Brain pericyte (primary cell): ENCODE measurements at regions not wholly inside any gene's neighbourhood (a gene's known extent, or its start where the extent isn't known, plus 50 kb on each side); places are given as distances from the start of the nearest gene placed in this dataset.

Source experiments
- DNase-seq: peaks from one replicate; pipeline ENCODE4 v3.0.0-alpha.2; 2012; ENCODE audit warnings: low read depth, low spot score

DNA sequence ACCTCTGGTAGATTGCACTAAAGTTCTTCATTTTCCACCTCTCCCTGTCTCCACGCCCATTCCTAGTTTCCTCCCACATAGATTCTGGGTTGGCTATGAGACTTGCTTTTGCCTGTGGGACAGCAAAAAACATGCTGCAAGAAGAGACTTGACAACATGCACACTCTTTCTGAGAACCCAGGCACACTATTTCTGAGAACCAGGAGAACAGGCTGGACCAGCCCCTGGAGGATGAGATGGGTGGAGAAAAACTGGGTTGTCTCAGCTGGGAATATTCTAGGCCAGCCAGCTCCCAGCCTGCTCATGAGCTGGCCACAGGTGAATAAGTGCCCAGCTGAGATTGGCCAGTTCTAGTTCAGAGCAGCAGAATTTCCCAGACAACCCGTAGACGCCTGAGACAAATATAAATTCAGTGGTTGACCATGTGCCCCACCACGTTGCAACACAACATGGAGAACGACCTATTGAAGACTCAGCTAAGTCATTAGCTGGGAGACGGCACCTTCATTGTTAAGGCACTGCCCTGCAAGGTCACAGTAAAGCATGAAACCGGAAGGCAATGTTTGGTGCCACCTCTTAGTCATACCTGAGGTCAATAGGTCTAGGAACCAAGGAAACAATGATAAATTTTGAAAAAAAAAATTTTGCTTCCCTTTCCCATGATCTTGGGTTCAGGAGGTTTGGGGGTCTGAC, 92.7 kb upstream of the AKR1E2 start:
- no peak for DNase-seq

DNA sequence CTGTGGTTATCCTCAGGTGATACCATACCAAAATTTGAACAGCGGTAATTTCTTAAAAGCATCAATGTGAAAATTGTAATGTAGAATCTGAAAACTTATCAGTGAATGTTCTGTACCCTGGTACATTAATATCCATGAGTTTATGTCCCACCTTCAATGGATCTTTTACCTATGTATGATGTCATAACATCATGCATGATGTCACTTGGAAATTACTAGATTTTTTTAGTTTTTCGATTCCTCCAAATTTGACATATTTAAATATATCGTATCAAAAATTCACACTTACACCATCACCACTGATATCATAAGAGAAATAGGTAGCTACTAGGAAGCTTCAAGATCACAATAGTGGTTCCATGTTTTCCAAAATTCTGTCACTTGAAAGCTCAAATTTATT, 95.0 kb upstream of the AKR1E2 start:
- DNase-seq, result no peak

DNA sequence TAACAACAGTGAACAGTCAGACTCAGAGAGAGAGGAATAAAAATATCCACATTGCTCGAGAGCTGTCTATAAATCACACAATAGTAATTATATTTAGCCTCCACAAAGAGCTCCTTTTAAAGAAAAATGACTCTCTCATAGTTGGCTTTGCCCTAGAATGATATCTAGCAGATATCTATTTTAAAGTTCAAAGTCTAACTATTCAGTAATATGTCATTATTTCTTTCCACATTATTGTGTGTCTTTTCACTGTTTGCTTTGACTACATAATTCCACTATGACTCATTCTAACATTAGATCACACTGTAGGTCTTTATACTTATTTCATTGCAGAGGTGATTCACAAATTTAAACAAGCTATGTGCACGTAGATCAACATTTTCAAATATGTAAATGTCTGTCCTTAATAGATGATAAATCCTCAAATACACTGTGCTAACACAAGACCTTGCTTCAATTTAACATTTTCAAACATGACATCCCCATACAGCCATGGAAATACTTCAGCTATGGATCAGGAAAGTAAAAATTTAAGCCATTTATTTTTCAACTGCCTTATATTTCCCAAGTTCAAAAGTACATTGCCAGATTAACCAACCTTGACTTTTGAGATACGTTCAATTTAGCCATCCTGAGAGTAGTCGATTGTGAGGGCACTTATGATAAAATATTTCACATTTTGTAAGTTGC, 99.9 kb upstream of the AKR1E2 start:
- DNase-seq, result no peak

DNA sequence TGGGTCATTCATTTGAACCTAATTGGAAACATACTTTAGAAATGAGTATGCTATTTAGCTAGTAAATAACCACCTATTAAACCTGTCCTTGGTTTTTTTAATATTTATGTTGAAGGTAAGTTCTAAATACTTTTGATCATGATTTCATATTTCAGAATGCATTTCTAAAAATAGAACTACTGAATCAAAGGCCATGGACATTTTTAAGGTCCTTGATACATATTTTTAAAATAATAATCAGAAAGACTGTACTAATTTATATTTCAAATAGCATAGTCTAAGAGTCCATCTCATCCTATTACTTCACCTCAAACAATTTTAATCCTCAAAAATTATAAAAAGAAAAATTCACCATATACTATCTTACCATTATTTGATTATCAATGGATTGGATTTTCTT, 102.1 kb upstream of the AKR1E2 start:
- no peak for DNase-seq

DNA sequence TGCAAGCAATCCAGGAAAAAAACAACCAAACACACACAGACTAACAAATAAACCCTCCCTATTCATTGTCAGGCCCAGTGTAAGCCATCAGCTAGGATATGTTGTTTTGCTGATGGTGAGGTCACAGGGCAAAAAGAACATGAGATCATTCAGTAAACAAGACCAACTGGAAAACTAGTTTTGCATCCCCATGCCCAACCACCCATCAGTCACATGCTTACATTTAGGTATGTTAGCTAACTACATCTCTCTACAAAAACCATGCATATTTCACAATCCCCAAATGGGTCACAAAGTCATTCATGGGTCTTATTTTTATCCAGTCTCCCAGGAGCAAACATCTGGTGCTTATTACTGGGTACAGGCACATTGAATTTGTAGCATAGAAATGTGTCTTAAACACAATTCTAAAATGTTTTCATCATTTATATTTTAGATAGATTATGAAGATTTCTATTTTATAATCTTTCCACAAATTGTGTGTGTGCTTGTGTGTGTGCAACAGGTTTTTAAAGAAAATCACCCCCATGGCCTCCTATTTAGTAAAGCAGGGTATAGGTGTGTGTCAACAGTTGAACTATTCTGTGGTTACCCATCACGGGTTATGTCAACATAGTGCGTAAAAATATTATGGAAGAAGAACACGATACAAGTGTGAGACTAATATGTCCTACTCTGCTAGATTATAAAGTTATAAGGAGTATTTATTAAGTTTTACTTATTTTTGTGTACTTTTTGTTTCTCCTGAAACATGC, 103.8 kb upstream of the AKR1E2 start:
- peak; percentile 85 for DNase-seq

DNA sequence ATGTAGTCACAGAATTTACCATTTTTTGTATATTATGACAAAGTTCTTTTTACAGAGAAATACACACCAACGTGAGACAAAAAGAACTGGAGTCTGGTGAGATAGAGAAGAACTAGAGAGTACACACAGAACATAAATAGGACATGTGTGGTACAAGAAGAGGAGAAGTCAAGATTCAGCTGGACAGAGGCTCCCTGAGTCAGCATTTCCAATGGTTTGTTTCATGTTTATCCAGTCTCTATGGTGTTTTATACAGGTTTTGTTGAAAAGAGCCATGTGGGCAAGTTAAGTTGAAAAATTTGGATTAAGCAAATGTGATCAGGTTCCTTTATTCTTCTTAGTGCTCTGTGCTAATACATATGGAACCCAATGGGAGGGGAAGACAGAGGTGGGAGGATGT, 105.5 kb upstream of the AKR1E2 start:
- no peak for DNase-seq

- DNase-seq, result no peak
These were observed 106.3 kb upstream of the AKR1E2 start for GRCh38 chr10:4719671-4720070.

GRCh38 chr10:4719036-4719435, 107.0 kb upstream of the AKR1E2 start:
- DNase-seq, result no peak

DNA sequence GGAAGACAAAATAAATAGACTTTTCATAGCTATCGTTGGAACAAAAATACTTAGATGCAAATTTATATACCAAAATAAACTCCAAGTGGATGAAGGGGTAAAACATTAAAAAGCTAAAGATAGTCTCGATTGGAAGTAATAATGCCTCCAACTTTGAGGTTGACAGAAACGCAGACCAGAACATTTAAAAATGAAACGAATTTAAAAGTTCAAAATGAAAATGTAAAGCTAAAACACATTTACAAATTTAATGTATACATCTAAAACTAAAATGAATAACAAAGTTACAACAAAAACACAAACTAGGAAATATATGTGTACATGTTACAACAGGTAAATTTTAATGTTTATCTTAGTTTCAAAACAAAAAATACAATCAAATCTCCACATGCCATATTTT, 107.5 kb upstream of the AKR1E2 start:
- no peak for DNase-seq

DNA sequence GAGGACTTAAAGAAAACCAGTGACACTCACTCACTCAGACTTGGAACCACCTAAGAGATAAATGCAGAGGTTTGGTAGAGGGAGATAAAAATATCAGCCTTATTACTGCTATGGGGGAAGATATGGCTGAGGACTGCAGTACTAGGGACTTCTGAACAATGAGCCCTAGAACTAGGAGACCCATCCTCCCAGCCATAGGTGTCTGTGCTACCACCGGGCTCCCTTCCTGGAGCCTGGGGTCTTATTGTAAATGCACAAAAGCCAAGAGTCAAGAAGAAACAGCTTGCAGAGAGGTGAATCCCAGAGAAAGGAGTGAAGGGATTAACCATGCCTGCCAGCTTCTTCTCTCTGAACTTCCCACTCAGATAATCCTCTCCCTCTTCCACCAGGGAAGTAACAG, 108.3 kb upstream of the AKR1E2 start:
- DNase-seq, result no peak

DNA sequence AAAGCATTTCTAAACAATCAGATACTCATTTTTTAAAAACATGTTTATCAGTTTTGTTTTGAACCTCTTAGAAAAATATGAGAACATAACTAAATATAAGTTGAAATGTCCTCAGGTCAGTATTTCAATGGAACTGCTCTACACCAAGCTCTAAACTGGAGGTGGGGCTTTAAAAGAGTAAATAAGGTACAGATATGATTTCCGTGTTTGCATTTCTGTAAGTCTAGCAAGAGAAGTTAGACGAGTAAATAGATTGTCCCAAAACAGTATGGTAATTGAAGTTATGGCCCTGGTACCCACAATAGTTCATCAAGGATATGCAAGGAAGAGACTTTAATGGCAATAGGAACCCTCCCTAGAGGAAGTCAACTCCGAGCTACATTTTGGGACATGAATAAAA, 115.1 kb upstream of the AKR1E2 start:
- no peak for DNase-seq

GRCh38 chr10:4708123-4708759, 117.8 kb upstream of the AKR1E2 start:
- DNase-seq, result no peak

DNA sequence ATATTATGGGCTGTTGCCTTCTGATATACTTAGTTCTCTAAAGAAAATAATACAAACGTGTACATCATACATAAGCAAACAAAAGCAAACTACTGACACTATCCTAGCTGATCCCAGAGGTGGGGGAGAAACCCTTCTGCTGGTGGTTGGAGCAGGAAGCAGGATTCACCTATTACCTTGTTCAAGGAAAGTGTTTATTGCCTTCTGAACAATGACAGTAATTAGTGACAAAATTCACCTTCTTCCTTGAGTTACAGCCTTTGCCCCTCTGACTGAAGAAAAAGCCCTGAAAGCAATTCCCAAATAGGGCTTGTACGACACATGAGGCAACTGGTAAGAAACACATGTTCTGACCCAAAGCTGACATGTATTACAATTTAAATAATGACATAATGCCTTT, 118.8 kb upstream of the AKR1E2 start:
- DNase-seq, result no peak

GRCh38 chr10:4704034-4704545, 121.9 kb upstream of the AKR1E2 start:
- DNase-seq, result peak; percentile 11

DNA sequence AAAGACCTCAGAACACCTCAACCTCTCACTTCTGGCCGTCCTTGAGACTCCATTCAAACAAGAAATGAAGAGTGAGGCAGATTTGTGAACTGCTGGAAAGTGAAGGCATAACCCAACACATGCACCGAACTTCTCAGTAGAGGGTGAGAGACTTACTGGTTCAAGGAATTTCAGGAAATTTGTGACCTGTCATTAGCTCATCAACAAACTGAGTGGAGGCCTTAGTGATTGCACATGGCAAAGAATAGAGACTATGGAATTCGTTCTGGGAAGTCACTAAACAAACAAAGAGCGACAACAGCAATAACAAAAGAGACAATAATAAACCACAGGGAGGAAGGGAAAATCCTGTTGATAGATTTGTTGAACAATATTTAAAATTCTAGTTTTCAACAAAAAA, 125.0 kb upstream of the AKR1E2 start:
- DNase-seq, result no peak

GRCh38 chr10:4699950-4700730, 125.9 kb upstream of the AKR1E2 start:
- DNase-seq, result no peak

DNA sequence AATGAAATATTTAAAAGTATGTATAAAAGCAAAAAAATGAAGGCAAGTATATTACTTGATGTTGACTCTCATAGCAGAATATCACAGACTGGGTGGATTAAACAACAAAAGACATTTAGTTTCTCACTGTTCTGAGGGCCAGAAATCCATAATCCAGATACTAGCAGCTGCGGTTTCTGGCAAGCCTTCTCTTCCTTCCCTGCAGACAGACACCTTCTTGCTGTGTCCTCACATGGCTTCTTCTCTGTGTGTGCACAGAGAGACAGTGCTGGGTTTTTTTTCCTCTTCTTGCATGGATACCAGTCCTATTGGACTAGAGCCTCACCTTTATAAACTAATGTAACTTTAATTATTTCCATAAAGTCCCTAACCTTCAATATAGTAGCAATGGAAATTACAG, 127.9 kb upstream of the AKR1E2 start:
- DNase-seq, result no peak

GRCh38 chr10:4696186-4696585, 129.8 kb upstream of the AKR1E2 start:
- no peak for DNase-seq

DNA sequence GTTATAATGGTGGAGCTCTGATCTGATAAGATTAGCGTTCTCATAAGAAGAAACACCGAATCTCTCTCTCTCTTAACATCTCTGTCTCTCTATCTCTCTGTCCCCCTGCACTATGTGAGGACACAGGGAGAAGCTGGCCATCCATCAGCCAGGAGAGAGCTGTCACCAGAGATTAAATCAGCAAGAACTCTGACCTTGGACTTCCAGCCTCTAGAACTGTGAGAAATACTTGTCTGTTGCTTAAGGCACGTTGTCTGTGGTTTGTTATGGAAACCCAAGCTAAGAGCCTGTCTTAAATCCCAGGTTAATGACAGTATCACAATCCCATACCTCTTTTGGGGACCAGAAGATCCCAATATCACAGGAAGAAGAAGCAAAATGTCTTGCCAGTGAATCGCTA, 132.0 kb upstream of the AKR1E2 start:
- no peak for DNase-seq

DNA sequence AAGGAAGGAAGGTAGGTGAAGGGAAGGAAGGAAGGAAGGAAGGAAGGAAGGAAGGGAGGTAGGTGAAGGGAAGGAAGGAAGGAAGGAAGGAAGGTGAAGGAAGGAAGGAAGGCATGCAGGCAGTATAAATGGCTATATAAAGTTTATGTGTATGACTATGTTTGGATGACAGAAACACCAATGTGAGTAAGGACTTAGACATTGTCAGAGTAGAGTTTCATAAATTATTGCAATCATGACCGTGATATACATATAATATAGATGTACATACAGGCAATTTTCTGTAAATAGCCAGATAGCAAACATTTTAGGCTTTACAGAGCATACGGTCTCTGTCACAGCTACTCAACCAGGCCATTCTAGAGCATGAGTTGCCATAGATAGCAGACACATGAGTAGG, 133.8 kb upstream of the AKR1E2 start:
- no peak for DNase-seq

DNA sequence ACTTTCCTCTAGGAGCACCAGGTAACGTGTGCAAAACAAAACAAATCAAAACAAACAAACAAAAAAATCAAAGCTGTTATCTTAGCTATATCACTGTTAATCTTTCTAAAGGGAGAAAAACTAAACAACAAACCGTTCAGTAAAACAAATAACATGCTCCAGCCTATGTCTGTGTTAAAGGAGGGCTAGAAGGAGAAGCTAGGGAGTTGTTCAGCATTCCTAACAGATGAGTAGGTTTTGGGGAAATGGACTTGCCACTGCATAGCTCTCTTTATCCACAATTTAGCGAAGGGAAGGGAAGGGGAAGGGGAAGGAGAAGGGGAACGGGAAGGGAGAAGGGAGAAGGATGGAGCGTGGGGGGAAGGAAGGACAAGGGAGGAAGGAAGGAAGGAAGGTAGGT, 134.2 kb upstream of the AKR1E2 start:
- no peak for DNase-seq
